ENCODE measurements at regions not wholly inside any gene's neighbourhood (a gene's known extent, or its start where the extent isn't known, plus 50 kb on each side); places are given as distances from the start of the nearest gene placed in this dataset.
"Not testable (repeated sequence)": the region's sequence is repeated elsewhere in the genome, so short reads cannot be mapped to it uniquely, and the experiment has no call there.

DNA sequence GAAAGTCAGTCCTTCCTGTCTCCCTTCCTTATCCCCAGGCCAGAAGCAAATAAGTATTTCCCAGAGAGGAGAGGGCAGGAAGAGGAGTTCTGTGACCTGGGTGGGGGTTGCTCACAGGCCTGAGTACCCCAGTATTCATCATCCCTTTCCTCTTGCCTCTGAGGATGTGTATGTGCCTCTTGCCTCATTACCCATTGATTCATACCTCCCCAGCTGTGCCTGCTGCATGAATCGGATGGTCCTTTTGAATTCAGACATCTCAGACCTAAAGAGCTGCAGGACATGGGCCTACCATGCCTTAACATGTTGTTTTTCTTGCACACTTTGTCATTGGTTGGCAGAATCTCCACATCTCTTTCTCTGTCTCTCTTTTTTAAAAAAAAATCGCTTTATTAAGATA, 112.8 kb upstream of the SHB start:
- DNase-seq: no peak

DNA sequence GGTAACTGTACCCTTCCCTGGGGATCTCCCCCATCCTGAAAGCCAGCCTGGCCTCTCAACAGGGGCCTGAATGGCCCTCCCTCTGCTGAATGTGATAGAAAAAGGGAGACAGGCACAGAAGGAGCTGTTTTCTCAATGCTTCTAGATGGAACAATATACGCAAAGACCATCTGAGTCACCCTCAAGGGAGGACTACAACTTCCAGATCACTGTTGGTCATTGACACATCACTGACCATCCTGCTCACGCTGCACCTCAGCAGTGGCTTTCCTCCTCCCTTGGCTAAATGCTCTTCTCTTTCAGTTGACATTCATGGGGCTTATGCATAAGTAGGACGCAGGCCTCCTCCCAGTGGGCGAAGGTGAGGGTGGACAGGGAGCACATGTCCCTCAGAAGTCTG, 112.2 kb upstream of the SHB start:
- no peak for DNase-seq

DNA sequence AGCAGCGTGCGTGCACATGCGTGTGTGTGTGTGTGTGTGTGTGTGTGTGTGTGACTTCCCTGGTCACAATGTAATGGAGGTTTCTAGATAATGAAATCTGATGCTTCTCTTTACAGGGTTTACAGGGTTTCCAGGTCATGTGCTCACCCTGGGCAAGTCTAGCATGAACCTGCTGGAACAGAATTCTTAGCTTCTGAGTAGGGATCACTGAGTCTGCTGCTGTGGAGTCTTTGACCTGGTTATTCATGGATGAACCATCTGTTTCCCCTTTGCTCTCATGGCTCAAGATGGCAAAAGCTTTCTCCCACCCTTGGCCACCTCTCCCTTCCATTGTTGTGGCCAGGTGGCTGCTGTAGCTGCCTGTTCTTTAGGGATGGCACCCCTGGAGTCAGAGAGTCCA, 111.6 kb upstream of the SHB start:
- no peak for DNase-seq

DNA sequence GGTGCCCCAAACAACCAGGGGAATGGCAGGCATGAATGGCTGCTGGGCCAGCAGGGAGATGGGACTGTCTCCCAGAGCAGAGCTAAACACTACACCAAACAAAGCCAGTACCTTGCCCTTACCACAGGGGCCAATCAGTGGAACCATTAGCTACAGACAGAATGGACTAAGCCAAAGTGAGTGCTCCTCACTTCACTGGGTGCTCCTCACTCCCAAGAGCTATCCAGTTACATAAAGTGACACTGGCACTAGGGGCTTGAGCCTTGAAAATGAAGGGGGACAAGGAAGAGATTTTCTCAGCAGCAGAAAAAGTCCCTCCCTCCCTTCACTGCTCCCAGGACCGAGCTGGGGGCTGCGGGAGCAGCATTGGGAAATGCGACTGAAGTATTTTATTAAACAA, 110.9 kb upstream of the SHB start:
- DNase-seq: no peak

DNA sequence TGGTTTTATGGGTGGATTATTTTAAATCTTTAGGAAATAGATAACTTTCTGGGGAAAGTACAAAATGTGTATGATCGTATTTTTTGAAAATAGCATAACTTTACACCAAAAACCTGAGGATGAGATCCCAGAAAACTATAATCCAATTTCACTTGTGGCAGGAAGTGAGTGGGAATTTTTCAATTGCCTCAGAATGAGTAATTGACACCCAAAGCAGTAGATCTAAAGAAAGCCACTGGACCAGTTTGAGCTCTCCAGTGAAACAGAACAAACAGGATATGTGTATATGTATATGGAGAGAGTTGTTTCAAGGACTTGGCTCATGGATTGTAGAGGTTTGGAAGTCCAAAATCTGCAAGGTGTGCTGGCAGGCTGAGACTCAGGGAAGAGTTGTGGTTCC, 109.2 kb upstream of the SHB start:
- DNase-seq: no peak

DNA sequence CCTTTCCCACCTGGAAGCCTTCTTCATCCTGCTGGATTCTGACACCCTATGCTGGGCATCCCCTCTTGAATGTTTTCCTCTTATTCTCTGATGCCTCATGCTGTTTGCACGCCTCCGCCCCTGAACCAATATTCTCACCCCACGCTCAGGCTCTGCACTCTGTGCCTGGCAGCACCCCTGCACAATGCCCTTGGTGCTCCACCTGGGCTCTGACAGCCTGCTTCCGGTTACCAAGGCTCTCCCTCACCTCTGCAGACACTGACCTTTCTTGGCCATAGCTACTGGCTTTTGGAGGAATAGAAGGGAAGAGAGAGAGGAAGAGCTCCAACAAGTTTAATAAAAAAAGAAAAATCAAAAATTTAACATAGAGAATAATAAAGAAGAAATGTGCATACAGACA, 108.7 kb upstream of the SHB start:
- no peak for DNase-seq

DNA sequence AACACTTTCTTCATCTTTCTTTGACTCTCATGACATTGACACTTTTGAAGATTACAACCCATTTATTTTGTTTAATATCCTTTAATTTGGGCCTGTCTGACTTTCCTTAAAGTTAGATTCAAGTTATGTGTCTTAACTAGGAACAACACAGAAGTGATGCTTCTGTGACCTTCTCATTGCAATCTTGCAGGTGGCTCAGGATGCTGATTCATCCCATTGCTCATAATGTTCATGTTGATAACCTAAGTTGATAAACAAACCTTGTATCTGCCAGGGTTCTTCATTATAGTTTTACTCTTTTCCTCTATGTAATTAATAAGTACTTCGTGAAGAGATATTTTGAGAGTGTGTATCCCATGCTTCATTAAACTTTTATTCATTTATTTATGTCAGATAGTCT, 107.2 kb upstream of the SHB start:
- DNase-seq: no peak

DNA sequence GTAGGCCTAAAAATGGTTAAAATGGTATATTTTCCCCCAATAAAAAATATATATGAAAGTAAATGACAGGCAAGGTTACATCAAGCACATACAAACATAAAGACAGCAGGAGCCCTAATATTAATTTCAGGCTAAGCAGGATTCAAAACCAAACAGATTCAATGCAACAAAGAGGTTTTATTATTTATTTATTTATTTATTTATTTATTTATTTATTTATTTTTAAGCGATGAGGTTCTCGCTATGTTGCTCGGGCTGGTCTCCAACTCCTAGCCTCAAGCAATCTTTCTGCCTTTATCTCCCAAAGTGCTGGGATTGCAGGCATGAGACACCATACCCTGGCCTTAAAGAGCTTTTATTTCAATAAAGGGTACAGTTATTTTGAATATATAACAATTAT, 106.4 kb upstream of the SHB start:
- DNase-seq: no peak

DNA sequence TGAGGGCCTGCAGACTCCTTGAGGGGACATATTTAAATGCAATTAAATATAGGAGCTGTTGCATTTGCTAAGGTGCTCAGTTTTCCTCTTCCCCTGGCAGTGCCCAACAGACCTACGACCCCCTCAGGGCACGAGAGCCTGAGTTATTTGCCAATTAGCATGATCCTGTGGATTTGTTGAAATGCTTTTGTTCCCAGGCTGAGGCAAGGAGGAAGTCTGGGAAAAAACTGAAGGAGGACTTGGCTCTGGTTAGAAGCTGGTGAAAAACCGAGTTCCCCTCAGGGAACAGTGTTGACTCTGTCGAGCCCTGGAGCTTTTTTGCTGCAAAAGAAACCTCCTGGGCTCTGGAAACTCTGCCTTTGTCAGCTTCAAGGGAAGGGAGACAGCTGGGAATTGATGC, 103.6 kb upstream of the SHB start:
- no peak for DNase-seq

DNA sequence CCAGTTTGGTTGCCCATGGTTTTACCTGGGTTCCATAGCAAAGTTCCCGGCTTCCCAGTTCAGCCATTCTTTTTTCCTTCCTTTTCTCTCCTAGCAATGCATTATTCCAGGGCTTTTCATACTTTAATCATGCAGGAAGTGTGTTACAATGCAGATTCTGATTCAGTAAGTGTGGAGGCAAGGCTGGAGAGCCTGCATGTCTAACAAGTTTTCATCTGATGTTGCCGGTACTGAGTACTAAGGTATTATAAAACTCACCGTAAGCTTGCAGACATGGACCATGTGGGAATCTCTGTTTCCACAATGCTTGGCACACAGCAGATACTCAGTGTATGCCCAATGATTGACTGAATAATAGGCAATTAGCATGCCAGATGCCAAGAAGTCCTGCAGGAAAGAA, 102.9 kb upstream of the SHB start:
- no peak for DNase-seq

DNA sequence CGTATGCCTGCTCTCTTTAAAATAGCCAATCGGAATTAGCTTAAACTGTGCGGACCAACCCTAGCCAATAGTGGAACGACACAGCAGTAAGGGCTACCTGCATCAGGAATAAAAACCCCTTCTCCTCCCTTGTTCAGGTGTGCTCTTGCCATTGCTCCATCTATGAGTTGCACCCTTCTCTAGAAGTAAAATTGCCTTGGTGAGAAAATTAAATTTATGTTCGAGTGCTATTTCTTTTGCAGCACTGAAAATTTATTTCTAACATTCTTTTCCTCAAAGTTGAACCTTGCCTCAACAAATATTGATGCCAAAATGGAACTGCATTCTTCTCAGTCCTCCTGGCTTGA, 102.5 kb upstream of the SHB start:
- DNase-seq: no peak

DNA sequence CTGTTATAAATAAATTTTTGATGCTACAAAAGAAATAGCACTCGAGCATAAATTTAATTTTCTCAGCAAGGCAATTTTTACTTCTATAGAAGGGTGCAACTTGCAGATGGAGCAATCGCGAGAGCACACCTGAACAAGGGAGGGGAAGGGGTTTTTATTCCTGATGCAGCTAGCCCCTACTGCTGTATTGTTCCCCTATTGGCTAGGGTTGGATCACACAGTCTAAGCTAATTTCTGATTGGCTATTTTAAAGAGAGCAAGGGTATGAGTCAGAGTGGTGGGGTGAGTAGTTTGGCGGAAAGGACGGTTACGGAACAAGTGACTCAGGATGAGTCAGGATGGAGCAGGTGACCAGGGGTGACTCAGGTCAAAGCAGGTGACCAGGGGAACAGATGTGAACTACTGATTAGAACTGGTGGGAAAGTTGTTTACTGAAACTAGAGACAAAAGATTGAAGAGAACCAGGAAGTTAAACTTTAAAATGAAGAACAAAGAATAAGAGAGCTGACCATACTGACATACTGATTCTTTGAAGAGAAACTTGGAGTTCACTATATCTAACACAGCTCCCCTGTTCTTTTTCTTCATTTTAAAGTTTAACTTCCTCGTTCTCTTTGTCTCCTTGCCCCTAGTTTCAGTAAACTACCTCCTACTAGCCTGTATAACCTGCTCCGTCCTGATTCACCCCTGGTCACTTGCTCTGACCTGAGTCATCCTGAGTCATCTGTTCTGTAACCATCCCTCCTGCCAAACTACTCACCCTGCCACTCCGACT, 101.9 kb upstream of the SHB start:
- DNase-seq: not testable (repeated sequence)

DNA sequence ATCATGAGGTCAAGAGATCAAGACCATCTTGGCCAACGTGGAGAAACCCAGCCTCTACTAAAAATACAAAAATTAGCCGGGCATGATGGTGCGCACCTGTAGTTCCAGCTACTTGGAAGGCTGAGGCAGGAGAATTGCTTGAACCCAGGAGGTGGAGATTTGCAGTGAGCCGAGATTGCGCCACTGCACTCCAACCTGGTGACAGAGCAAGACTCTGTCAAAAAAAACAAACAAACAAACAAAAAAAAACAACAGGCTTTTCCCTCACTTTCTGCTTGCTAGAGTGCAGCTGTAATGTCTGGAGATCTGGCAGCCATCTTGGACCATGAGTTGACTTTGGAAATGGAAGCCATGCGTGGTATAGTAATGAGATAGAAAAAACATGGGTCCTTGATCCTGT, 101.1 kb upstream of the SHB start:
- DNase-seq: not testable (repeated sequence)

DNA sequence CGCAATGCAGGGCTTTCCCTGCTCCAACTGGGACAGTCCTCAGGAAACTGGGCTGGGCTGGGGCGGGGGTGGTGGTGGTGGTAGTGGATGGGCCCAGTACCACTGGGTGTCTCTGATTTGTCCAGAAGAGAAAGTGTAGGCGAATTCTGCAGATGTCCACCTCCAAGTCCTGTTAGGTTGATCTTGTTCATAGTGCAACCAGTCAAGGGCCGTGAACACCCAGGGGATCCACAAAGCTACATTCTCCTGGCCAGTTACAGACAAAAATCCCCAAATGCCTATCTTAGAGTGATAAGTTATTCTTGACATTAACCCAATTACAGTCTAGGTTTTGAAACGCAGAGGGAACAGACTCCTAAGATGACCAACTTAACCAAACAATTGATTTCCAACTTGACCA, 97.5 kb upstream of the SHB start:
- DNase-seq: no peak

DNA sequence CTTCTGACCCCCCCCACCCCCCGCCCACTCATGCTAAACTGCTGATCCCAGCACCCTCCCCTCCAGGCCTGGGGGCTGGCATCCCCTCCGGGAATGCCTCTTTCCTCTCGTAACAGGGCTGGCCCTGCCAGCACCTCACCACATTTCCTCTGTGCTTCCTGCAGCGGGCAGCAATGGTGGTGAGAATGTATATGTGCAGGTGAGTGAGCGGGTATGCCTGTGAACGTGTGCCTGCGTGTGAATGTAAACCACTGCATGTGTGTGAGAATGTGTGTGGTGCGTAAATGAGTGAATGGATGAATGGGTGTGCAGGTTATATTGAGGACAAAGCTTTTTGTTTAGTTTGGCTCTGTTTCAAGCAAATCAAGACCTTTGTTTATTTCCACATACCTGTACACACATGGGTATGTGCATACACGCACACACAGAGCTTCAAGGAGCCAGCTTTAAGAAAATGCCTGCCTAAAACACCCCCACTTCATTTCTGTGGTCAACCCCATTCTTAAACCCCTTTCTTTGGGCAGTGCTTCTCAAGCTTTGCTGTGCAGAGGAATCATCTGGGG, 95.7 kb upstream of the SHB start:
- no peak for DNase-seq

DNA sequence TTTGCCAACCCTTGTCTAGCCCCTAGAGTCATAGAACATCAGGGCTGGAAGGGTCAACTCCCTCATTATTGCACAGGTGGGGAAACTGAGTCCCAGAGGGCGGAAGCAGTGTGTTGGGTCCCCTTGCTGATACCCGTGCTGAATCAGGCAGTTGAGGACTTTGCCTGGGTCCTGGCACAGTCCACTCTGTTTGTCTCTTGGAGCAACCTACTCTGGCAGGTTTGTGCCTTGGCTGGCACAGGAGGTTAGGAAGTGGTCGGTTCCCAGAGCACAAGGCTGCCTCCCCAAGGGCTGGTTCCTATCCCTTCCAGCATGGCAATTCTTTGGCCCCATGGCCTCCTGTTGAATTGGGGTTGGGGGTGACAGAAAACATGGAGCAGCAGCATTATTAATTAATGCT, 94.5 kb upstream of the SHB start:
- no peak for DNase-seq

DNA sequence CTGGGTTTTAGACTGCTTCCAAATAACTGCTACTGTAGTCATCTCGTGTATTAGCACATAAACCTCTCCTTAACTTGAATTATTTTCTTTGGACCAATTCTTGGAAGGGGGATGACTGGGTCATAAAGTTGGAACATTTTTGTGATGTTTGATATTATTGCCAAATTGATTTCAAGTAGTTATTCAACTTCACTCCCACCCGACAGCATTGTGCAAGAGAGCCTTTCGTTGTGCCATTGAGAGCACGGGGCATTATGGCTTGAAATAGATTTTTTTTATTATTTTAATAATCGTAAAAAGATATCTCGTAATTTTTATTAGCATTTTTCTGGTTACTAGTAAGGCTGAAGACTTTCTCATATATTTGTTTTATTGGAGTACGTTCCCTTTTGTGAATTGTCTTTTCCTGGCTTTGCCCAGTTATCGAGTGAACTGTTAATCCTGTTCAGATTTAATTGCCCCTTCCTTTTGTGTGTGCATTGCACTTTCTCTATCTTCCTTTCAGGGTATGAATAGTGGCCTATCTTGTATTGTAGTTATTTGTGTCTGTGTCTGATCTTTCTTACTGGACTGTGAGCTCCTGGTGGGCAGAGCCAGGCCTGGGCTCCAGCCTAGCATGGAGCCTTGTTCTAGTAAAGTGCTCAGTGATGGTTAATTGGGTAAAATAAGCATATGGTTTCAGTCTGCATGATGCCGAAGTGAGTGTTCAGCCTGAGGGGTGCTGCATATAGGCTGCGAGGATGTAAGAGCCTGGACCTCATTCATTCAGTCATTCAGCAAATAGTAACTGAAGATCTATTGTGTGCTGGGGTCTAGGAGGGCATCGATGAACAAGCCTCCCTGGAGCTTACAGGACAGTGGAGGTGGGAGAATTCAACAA, 93.5 kb upstream of the SHB start:
- no peak for DNase-seq

DNA sequence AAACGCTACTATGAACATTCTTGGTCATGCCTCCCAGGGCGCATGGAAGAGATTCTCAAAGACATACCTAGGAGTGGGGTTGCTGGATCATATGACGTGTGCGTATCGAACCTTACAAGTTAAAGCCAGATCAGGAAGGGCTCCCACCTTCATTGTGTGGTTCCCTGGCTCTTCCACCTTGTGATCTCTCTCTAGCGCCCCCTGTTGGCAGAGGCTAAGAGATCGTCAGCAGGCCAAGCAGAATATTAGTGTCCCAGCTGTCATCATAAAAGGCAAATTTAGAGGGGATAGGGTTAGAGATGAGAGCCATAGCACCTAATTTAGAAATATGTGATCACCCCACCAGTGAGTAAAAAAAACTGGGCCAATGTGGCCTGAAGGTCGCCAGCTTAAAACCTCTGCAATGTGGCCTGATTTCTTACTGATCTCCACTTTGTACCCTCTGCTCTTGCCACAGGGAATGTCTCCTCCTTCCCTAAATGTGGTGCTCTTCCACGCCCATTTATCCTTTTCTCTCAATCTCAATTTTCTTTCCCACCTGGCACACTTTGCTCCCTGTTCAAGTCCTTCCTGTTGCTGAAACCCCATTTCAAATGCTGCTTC, 91.7 kb upstream of the SHB start:
- no peak for DNase-seq

DNA sequence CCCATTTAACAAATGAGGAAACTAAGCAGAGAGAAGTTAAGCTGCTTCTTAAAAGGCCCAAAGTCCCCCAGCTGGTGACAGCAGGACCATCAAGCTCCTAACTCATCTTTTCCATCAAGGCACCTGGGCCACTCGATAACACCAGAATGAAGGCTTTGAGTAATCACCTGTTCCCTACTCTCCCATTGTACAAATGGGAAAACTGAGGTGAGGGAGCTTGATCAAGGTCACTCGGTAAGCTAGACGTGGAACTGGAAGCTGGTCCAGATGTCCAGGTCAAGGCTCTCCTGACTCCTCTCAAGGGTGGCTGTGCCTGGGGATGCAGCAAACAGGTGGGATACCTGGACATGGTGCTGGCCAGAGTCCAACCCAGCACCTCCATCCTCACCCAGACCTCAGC, 90.6 kb upstream of the SHB start:
- DNase-seq: no peak

DNA sequence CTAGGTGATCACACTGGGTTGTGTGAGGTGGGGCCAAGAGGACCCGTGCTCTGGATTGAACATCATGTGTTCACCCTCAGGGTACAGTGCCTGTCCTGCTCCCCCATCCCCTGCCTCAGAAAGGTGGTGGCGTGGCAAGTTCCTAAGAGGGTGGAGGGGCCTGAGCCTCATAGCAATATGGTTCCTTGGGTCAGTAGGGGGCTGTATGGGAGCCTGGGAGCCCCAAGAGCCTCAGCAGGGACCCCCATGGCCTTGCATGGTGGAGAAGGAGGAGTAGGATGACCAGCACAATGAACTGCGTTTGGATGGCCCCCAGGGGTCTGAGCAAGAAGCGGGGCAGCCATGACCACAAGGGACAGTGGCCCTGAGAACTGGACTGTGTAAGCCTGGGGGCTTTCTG, 89.6 kb upstream of the SHB start:
- no peak for DNase-seq

DNA sequence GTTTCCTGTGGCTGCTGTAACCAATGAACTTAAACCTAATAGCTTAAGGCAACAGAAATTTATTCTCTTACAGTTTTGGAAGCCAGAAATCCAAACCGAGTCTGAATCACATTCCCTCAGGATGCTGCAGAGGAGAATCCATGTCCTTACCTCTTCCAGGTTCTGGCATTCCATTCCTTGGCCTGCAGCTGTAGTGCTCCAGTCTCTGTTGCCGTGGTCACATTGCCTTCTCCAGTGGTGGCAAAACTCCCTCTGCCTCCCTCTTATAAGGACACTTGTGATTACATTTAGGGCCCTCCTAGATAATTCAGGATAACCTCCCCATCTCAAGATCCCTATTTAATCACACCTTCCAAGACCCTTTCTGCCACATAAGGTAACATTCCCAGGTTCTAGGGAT, 88.7 kb upstream of the SHB start:
- no peak for DNase-seq

DNA sequence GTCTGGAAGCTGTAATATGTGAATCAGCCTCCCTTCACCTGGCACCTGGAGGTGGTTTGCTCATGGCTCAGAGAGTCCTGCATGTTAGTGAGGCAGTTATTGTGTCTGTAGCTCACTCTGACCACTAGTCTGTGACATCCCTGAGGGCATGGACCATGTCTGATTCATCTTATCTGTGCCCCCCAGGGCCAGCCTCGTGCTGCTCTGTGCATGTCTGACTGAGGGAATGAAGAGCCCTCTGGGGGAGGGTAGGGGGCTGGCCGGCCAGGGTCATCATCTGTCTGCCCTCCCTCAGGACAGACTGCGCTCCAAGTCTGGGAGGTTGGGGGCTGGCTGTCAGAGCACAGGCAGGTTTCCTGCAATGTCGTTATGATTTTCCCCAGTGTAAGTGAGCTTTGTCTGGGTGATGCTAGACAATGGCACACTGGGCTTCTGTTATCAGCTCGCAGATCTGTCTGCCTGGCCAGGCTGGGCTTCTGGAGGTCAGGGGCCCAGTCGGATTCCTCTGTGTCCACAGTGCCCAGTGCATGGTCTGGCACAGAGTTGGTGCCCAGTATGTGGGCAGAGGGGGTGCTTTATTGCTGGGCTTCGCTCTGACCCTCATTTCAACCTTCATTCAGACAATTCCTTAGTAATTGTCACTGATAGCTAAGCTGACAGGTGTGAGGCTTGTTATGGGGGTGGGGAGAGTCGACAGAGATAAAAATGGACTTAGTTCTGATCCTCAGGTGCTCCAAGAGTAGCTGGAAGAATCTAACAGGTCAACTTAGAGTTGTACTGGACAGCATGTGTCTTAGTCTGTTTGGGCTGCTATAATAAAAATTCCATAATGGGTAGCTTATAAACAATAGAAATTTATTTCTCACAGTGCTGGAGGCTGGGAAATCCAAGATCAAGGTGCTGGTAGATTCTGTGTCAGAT, 85.7 kb upstream of the SHB start:
- DNase-seq: no peak

DNA sequence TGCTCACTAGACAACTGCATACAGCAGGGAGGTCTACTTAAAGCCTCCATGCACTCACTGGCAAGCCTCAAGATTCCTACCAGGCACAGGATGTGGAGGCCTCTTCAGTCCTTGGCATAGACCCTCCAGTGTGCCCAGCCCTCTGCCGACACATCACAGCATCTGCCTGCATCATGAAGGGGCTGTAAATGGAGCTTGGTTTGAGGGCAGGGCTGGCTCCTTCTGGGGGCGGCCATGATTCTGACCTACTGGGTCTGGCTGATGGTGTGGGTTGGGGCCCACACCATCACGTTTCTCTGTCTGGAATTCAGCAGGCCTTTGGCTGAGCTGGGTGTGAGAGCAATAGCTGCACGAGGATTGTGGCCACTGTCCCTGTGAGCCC, 84.9 kb upstream of the SHB start:
- no peak for DNase-seq

Measured in KG1 (cell line).